ENCODE measurements at regions not wholly inside any gene's neighbourhood (a gene's known extent, or its start where the extent isn't known, plus 50 kb on each side); places are given as distances from the start of the nearest gene placed in this dataset.
"Not testable (repeated sequence)": the region's sequence is repeated elsewhere in the genome, so short reads cannot be mapped to it uniquely, and the experiment has no call there.

DNA sequence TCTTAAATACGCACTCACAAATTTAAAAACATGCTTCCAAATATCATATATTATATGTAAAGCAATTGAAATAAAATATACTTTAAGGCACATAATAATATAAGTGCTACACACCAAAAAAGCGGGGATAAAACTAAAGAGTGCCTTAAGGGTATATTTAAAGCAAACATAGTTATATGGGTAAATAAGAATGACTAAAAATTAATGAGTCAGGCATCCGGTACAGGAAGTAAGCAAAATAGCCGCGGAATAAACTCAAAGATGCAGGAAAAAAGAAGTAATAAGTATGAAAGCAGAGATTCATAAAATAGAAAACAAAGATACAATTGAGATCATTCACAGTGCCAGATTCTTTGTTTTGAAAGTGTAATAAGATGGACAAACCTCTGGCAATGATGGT, 503.5 kb upstream of the SOX11 start:
- H3K36me3 ChIP-seq (ENCODE audit: low read depth, missing control alignments): no peaks in the 10 kb centered on the region
- H3K9me3 ChIP-seq: no peaks in the 10 kb centered on the region
- TF ChIP-seq POLR2A (IDR thresholded peaks at IDR 0.05): no peak
- TF ChIP-seq, protein P1, sequence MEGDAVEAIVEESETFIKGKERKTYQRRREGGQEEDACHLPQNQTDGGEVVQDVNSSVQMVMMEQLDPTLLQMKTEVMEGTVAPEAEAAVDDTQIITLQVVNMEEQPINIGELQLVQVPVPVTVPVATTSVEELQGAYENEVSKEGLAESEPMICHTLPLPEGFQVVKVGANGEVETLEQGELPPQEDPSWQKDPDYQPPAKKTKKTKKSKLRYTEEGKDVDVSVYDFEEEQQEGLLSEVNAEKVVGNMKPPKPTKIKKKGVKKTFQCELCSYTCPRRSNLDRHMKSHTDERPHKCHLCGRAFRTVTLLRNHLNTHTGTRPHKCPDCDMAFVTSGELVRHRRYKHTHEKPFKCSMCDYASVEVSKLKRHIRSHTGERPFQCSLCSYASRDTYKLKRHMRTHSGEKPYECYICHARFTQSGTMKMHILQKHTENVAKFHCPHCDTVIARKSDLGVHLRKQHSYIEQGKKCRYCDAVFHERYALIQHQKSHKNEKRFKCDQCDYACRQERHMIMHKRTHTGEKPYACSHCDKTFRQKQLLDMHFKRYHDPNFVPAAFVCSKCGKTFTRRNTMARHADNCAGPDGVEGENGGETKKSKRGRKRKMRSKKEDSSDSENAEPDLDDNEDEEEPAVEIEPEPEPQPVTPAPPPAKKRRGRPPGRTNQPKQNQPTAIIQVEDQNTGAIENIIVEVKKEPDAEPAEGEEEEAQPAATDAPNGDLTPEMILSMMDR (IDR thresholded peaks at IDR 0.05): no peak
- 89% methylated on average over 5 of the region's 5 CpGs for WGBS, 2 donors
- intact Hi-C loops (cut with DNase I; ENCODE audit: low total_unique reads): no loop called here
- H3K4me1 ChIP-seq: no peaks in the 10 kb centered on the region
- no peak overlapping the region for H3K27ac ChIP-seq
- H3K4me3 ChIP-seq: no peak overlapping the region
- no peak for DNase-seq
- H3K27me3 ChIP-seq: no peaks in the 10 kb centered on the region

DNA sequence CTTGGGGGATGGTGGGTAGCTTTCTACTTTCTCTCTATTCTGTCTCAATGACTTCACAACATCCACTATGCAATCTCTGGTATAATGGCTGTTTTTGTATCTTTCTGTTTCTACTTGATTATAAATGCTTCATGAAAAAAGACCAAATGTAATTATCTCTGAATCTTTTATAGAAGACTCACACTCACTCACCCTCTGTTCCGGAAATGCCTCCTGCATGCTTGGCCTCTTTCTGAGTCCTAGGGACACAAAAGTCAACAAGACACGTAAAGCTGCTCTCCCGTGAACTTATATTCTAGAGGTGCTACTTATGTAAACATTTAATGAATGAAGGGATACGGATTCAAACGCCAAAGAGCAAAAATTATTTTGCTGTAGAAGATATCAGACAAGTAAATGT, 502.2 kb upstream of the SOX11 start:
- Histone ChIP-seq H3K36me3 (ENCODE audit: low read depth, missing control alignments) (no peaks in the 10 kb centered on the region), H3K27ac (no peak overlapping the region), H3K4me1 (no peaks in the 10 kb centered on the region), H3K4me3 (no peak overlapping the region), H3K27me3 (no peaks in the 10 kb centered on the region), H3K9me3 (no peaks in the 10 kb centered on the region)
- DNase-seq: no peak
- 71 to 81% methylated on average over 5 of the region's 5 CpGs for WGBS, 2 donors
- intact Hi-C loops (cut with DNase I; ENCODE audit: low total_unique reads): no loop called here
- TF ChIP-seq, protein P1 (IDR thresholded peaks at IDR 0.05): no peak
- TF ChIP-seq POLR2A (IDR thresholded peaks at IDR 0.05): no peak

DNA sequence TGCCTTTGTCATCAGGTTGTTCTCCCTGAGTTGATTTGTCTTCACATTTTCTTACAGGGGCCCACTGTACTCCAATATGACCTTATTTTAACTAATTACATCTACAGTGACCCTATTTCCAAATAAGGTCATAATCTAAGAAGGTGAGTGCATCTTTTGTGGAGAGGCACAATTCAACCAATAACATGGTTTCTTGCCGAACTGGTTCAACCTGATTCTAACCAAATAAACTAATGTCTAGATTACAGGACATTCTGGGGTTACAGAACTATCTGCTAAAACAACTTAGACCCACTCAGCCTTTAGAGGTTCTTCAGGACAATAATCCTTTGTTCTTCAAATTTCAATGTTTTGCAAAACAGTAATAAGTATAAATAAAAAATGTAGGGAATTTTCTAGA, 496.5 kb upstream of the SOX11 start:
- Histone ChIP-seq H3K4me3 (no peak overlapping the region), H3K27ac (no peak overlapping the region), H3K4me1 (no peaks in the 10 kb centered on the region), H3K9me3 (no peaks in the 10 kb centered on the region), H3K27me3 (no peaks in the 10 kb centered on the region), H3K36me3 (ENCODE audit: low read depth, missing control alignments) (no peaks in the 10 kb centered on the region)
- DNase-seq: no peak
- TF ChIP-seq, protein P1 (IDR thresholded peaks at IDR 0.05): no peak
- no peak for TF ChIP-seq POLR2A (IDR thresholded peaks at IDR 0.05)
- WGBS, 2 donors: 81 to 85% methylated on average over 1 of the region's 1 CpG
- intact Hi-C loops (cut with DNase I; ENCODE audit: low total_unique reads): no loop called here

DNA sequence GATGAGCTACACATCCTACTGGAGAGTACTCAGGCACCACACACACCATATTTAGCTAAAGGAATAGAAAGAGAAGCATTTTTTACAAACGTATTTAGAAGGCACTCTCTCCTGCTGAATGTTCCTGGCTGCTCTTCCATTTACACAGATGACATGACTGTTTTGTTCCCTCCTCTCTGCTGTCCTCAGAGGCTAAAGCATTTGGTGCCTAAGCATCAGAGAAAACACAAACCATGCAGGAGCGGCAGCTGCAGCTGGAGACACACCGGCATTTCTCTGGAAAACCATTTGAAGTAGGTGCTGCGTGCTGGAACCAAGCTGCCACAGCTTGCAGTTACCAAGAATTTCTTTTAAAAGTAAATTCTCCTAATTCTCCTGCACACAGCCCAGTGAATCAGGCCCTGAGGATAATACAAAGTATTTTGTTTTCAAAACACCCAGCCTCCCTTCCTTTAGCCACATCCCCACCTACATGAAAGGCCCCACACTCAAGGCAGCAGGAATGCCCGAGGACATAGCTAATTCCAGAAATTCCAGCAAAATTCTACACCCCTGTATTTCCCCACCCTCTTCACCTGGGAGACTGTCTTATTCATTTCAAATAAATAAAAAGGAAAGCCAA, 488.9 kb upstream of the SOX11 start:
- TF ChIP-seq, protein P1 (IDR thresholded peaks at IDR 0.05): no peak
- no peak for TF ChIP-seq POLR2A (IDR thresholded peaks at IDR 0.05)
- DNase-seq: no peak
- Histone ChIP-seq H3K36me3 (ENCODE audit: low read depth, missing control alignments) (no peaks in the 10 kb centered on the region), H3K4me1 (no peaks in the 10 kb centered on the region), H3K27me3 (no peaks in the 10 kb centered on the region), H3K4me3 (no peak overlapping the region), H3K9me3 (no peaks in the 10 kb centered on the region), H3K27ac (no peak overlapping the region)
- intact Hi-C loops (cut with DNase I; ENCODE audit: low total_unique reads): no loop called here
- WGBS, 2 donors: 60 to 77% methylated on average over 5 of the region's 5 CpGs

- H3K36me3 ChIP-seq (ENCODE audit: low read depth, missing control alignments); H3K27ac ChIP-seq; H3K27me3 ChIP-seq; H3K4me1 ChIP-seq; intact Hi-C loops (cut with DNase I; ENCODE audit: low total_unique reads); H3K9me3 ChIP-seq; H3K4me3 ChIP-seq; DNase-seq: not testable (repeated sequence)
- WGBS, 2 donors: 92 to 96% methylated on average over 2 of the region's 2 CpGs
Measured at GRCh38 chr2:5206742-5207141, 485.4 kb upstream of the SOX11 start.
